HG02938 (cell line): ENCODE measurements at regions not wholly inside any gene's neighbourhood (a gene's known extent, or its start where the extent isn't known, plus 50 kb on each side); places are given as distances from the start of the nearest gene placed in this dataset.

Source experiments
- ATAC-seq: cut with Tn5 transposase; IDR thresholded peaks from one replicate; pipeline ENCODE4 v1.9.1; 2021; ENCODE audit warnings: mild to moderate bottlenecking, moderate library complexity; ENCODE audit not compliant: unreplicated experiment

- ATAC-seq, result no peak
Measured at GRCh38 chr13:72458701-72459100, 268.7 kb downstream of the MZT1 start.

- no peak for ATAC-seq
Measured at GRCh38 chr13:72457151-72457550, 270.3 kb downstream of the MZT1 start.

GRCh38 chr13:72456486-72456885 is 270.9 kb downstream of the MZT1 start:
- ATAC-seq, result no peak

- ATAC-seq, result no peak
Measured at GRCh38 chr13:72453161-72453560, 274.3 kb downstream of the MZT1 start.

- ATAC-seq, result no peak
Measured at GRCh38 chr13:72448082-72448481, 279.3 kb downstream of the MZT1 start.

- ATAC-seq, result no peak
Measured at GRCh38 chr13:72444999-72445398, 282.4 kb downstream of the MZT1 start.

GRCh38 chr13:72437458-72437857 is 290.0 kb downstream of the MZT1 start:
- no peak for ATAC-seq

- ATAC-seq, result no peak
Measured at GRCh38 chr13:72435251-72435650, 292.2 kb downstream of the MZT1 start.

GRCh38 chr13:72431981-72432682 is 295.3 kb downstream of the MZT1 start:
- no peak for ATAC-seq

GRCh38 chr13:72430923-72431322 is 296.5 kb downstream of the MZT1 start:
- ATAC-seq, result no peak

- no peak for ATAC-seq
Measured at GRCh38 chr13:72427757-72428528, 299.5 kb downstream of the MZT1 start.

GRCh38 chr13:72424059-72424458 is 303.4 kb downstream of the MZT1 start:
- no peak for ATAC-seq

- ATAC-seq, result no peak
Measured at GRCh38 chr13:72415817-72416216, 311.6 kb downstream of the MZT1 start.

GRCh38 chr13:72412481-72412880 is 314.9 kb downstream of the MZT1 start:
- no peak for ATAC-seq

GRCh38 chr13:72405441-72405840 is 322.0 kb downstream of the MZT1 start:
- ATAC-seq, result no peak

- no peak for ATAC-seq
Measured at GRCh38 chr13:72403396-72404010, 323.9 kb downstream of the MZT1 start.

- ATAC-seq, result no peak
Measured at GRCh38 chr13:72400856-72401255, 326.6 kb downstream of the MZT1 start.

- no peak for ATAC-seq
Measured at GRCh38 chr13:72399351-72399750, 328.1 kb downstream of the MZT1 start.

GRCh38 chr13:72397265-72397664 is 330.2 kb downstream of the MZT1 start:
- no peak for ATAC-seq

GRCh38 chr13:72390909-72391308 is 336.5 kb downstream of the MZT1 start:
- ATAC-seq, result no peak

GRCh38 chr13:72386138-72386684 is 341.2 kb downstream of the MZT1 start:
- no peak for ATAC-seq

- ATAC-seq, result no peak
Measured at GRCh38 chr13:72384879-72385278, 342.6 kb downstream of the MZT1 start.
